HG03575 (cell line): ENCODE measurements at regions not wholly inside any gene's neighbourhood (a gene's known extent, or its start where the extent isn't known, plus 50 kb on each side); places are given as distances from the start of the nearest gene placed in this dataset.
"Not testable (repeated sequence)": the region's sequence is repeated elsewhere in the genome, so short reads cannot be mapped to it uniquely, and the experiment has no call there.

ENCODE experiments used
- ATAC-seq: cut with Tn5 transposase; IDR thresholded peaks from one replicate; pipeline ENCODE4 v1.9.1; 2021; ENCODE audit not compliant: unreplicated experiment, insufficient number of reproducible peaks, low FRiP score; ENCODE audit errors: extremely low read depth

- no peak for ATAC-seq
These were observed 1758.1 kb upstream of the SEL1L start for GRCh38 chr14:83291714-83292113.

GRCh38 chr14:83294941-83295340 lies 1761.3 kb upstream of the SEL1L start:
- ATAC-seq: no peak

DNA sequence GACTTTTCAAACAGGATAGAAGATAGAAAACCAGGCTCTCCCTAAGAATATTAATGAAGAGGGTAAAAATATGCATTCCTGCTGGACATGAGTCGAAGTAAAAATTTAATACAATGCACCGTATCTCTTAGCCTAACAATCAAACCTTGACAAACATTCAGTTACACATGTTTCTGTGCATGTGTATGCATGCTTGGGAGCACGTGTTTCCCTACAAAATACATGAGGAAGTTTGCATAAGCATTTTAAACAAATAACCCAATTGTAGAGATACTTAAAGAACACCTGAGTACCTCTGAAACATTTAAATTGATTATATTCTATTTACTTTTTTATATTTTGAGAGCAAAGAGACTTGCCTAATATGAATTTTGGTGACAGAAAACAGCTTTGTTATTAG lies 1763.7 kb upstream of the SEL1L start:
- no peak for ATAC-seq

DNA sequence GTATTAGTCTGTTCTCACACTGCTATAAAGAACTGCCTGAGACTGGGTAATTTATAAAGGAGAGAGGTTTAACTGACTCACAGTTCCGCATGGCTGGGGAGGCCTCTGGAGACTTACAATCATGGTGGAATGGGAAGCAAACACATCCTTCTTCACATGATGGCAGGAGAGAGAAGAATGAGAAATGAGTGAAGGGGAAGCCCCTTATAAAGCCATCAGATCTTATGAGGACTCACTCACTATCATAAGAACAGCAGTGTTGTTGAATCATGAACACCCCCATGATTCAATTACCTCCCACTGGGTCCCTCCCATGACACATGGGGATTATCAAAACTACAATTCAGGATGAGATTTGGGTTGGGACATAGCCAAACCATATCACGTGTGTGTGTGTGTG lies 1764.4 kb upstream of the SEL1L start:
- not testable (repeated sequence) for ATAC-seq

- no peak for ATAC-seq
These were observed 1766.9 kb upstream of the SEL1L start for GRCh38 chr14:83300476-83301064.

DNA sequence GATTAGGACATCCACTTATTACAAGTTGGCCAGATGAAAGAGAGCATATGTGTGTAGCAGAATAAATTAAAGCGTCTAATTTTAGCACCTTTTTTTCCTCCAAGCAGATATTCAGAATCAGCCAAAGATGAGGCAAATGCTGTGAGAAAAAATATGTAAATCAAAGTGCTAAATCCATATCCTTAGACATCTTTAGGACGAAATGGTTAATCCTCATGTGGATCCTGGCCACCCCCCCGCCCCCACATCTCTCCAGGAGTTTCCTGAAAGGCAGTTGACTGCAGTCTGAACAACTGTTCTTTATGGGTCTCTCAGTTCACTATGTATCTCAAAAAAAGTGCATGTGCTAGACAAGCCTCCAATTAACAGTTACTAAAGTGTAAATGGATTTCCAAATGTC lies 1768.1 kb upstream of the SEL1L start:
- no peak for ATAC-seq

DNA sequence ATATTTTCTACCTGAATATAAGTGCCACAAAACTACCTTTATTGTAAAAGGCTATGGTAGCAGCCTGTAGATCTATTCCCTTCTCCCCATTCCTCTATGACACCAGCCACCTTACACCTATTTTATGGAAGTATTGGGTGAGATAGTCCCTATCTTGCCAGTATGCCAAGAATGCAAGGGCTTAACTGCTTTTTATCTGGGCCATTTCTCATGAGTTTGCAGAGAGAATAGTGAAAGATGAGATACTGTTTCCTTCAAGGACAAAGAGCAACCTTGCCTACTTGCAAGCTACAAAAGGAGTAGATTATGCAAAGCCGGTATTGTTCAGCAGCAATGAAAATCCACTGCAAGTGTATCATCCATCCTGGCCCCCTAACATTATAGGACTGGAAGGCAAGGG lies 1775.6 kb upstream of the SEL1L start:
- ATAC-seq: no peak

DNA sequence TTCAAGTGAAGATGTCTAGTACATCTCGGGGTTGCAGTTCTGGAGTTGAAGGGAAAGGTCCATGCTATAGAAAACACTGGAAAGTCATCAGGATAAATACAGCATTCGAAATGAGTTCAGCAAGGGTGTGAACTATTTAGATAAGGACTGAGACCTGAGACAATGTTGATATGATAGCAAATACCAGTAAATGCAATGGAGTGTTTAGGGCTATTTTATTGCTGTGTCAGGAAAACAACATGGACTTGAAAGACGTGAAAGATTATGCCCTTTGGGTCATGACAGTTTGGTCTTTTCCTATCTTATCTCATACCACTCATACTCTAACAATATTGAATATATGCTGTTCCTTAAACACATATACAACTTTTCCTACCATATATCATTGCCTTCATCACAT lies 1776.2 kb upstream of the SEL1L start:
- ATAC-seq: no peak

- ATAC-seq: no peak
These were observed 1778.9 kb upstream of the SEL1L start for GRCh38 chr14:83312511-83312910.

DNA sequence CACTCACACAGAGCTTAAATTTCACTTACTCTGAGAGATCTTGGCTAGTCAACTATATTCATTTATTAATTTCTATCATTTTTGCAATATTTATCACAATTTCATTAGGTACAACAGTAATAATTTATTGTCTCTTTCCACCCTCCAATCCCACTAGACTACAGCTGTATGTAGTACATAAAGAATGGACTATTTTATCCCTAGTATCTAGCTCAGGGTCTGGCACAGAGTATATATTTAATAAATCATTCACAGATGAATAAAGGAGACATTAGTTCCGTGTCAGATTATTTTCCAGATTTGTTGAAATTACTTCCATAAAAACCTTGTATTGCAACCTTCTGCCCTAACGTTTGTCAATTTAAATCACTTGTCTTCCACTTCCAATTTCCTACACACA lies 1781.1 kb upstream of the SEL1L start:
- no peak for ATAC-seq

DNA sequence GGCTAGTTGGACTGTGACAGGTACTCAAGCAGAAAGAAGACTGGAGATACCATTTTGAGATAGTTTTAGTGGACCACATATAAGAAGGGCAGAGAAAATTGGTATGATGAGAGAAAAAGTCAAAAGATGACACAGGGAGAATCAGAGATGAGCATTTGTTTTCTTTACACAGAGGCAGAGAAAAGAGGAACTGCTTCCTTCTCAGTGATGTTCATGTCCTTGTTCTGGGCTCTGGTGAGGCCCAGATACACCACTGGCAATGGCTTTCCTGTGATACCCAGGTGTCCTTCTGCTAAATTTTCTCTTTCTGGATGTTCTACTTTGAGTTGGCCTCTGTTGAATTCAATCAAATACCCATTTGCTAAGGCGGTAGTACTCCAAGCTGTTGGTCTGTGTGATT lies 1782.7 kb upstream of the SEL1L start:
- ATAC-seq: no peak

DNA sequence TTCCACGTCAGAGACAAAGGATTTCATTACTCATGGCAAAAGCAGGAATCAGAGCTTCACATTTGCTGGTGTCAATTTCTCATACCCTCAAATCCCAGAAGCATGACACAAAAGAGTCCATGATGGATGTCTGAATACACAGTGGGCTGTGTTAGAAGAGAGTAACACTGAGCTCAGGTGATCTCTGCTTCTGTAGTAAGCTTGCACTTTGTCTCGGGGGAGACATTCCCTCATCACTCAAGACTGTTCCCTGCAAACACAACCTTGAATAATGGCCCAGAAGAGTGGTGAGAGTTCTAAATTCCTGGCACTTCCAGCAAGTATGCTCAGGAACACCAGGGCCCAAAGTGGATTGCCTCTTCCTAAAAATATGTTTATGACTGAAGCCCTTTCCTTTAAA lies 1787.2 kb upstream of the SEL1L start:
- ATAC-seq: no peak

DNA sequence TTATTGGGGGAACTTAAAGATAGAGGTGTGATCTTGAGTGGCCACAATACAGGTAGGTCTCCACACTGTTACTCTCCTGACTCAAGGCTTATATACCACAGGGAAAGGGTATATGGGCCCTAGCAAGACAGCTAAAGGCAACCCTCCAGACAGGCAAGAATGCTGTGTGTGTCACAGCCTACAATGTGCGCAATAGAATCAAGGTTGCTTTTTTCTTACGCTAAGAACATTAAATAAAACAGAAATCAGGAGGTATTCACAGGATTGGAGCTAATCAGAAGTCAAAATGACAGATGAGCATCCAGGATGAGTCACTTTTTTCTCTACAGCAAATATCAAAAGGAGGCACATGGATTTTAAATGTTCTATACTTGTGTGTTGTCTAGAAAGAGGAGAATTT lies 1797.9 kb upstream of the SEL1L start:
- no peak for ATAC-seq

- no peak for ATAC-seq
These were observed 1808.9 kb upstream of the SEL1L start for GRCh38 chr14:83342590-83342989.

GRCh38 chr14:83347874-83348273 lies 1814.2 kb upstream of the SEL1L start:
- no peak for ATAC-seq

GRCh38 chr14:83355609-83356008 lies 1822.0 kb upstream of the SEL1L start:
- ATAC-seq: no peak

- ATAC-seq: no peak
These were observed 1822.4 kb upstream of the SEL1L start for GRCh38 chr14:83356080-83356479.

DNA sequence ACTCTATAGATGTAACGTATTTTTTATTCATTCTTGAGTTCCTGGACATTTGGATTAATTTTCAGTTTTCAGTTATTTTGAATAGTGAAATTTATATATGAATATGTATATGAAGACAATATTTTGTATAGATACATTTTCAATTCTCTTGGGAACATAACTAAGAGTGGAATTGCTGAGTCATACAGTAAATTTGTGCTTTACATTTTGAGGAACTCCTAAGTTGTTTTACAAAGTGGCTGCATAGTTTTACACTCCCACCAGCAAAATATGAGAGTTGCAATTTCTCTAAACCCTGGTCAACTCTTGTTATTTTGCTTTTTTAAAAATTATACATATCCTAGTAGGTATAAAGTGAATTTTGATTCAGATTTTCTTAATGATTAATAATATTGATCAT lies 1838.6 kb upstream of the SEL1L start:
- ATAC-seq: no peak

- ATAC-seq: no peak
These were observed 1845.8 kb upstream of the SEL1L start for GRCh38 chr14:83379436-83379835.

- no peak for ATAC-seq
These were observed 1850.6 kb upstream of the SEL1L start for GRCh38 chr14:83384253-83384652.

DNA sequence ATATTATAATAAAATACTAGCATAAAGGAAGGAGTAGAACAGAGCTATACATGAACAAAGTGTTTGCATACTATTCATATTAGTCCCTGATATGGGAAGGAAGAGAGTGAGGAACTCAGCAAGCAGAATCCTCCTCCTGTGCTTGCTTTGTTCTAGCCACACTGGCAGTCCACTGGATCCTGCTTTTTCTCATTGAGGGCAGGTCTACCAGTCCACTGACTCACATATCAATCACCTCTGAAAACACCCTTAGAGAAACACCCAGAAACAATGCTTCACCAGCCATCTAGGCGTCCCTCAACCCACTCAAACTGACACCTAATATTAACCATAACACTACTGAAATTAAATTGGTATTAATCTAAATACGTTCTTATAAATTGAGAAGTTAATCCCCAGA lies 1861.7 kb upstream of the SEL1L start:
- no peak for ATAC-seq

DNA sequence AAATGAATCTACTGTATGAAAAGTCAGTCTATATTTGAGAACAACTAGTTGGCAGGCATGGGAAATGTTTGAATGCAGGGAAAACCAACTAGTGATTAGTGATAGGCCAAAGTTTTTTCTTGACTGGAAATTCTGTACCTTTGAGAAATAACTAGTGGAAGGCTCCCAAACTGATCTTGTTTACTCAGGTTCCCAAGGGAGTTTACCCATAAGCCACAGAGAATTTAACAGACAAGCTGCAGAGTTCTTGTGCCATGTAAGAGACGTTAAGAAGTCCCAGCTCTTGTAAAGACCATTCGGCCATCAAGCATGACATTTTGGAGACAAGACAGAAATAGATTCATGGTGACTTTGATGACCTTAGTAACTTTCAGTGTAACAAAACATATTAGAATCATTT lies 1882.8 kb upstream of the SEL1L start:
- no peak for ATAC-seq
